ENCODE measurements at regions not wholly inside any gene's neighbourhood (a gene's known extent, or its start where the extent isn't known, plus 50 kb on each side); places are given as distances from the start of the nearest gene placed in this dataset.

GRCh38 chr3:188102861-188103547 is 51.0 kb upstream of the LPP start:
- Mint-ChIP-seq H3K4me1 (no peaks in the 10 kb centered on the region), H3K36me3 (ENCODE audit: insufficient read depth) (no peaks in the 10 kb centered on the region), H3K27ac (ENCODE audit: low read depth) (no peak overlapping the region), H3K27me3 (no peaks in the 10 kb centered on the region), H3K4me3 (no peak overlapping the region), H3K9me3 (peaks cover 10% of the 10 kb centered on the region)
- no peak for ATAC-seq (replicated peaks; ENCODE audit: extremely low read depth, poor library complexity, severe bottlenecking)
- DNase-seq (ENCODE audit: low spot score in 2 of 2), result no peak

GRCh38 chr3:188104050-188104449 is 49.9 kb upstream of the LPP start:
- DNase-seq (ENCODE audit: low spot score in 2 of 2) (no peak), ATAC-seq (replicated peaks; ENCODE audit: extremely low read depth, poor library complexity, severe bottlenecking) (no peak)
- H3K9me3 Mint-ChIP-seq, result peaks cover 10% of the 10 kb centered on the region
- no peak overlapping the region for H3K4me3 Mint-ChIP-seq
- no peak overlapping the region for H3K27ac Mint-ChIP-seq (ENCODE audit: low read depth)
- no peaks in the 10 kb centered on the region for H3K27me3 Mint-ChIP-seq
- H3K36me3 Mint-ChIP-seq (ENCODE audit: insufficient read depth), result no peaks in the 10 kb centered on the region
- peaks cover 3% of the 10 kb centered on the region for H3K4me1 Mint-ChIP-seq

Measured in central memory CD8-positive, alpha-beta T cell (primary cell).